ENCODE measurements at regions not wholly inside any gene's neighbourhood (a gene's known extent, or its start where the extent isn't known, plus 50 kb on each side); places are given as distances from the start of the nearest gene placed in this dataset.

GRCh38 chr16:8187782-8188372 lies 402.4 kb downstream of the TMEM114 start:
- TF ChIP-seq CTCF (conservative IDR thresholded peaks at IDR 0.05; ENCODE audit: low read length) (no peak), EZH2phosphoT487 (IDR thresholded peaks at IDR 0.05; ENCODE audit: borderline replicate concordance, low read depth, low read length) (no peak)
- intact Hi-C loops (cut with micrococcal nuclease; ENCODE audit: unreplicated experiment), result no loop called here
- Histone ChIP-seq H2AFZ (ENCODE audit: low read length) (no peak overlapping the region), H4K20me1 (ENCODE audit: insufficient read depth, low read length) (no peaks in the 10 kb centered on the region), H3K4me3 (ENCODE audit: low read depth, low read length, poor library complexity, severe bottlenecking) (no peak overlapping the region), H3K4me1 (ENCODE audit: insufficient read depth, low read length, poor library complexity, severe bottlenecking) (no peaks in the 10 kb centered on the region), H3K36me3 (ENCODE audit: insufficient read depth, low read length) (no peaks in the 10 kb centered on the region), H3K9me2 (ENCODE audit: insufficient read depth, low read length) (no peaks in the 10 kb centered on the region), H3K9me3 (ENCODE audit: low read length) (no peaks in the 10 kb centered on the region), H3K79me2 (ENCODE audit: insufficient read depth, low read depth, low read length) (no peaks in the 10 kb centered on the region), H3K27ac (ENCODE audit: low read depth, low read length, poor library complexity, severe bottlenecking) (no peak overlapping the region), H3K4me2 (ENCODE audit: low read length) (no peak overlapping the region)
- no TSS peak for BruUV-seq (replicated peaks)
- ChIA-PET POLR2A (no interaction called here), CTCF (ENCODE audit: unreplicated experiment) (no interaction called here)
- DNase-seq (ENCODE audit: low spot score), result no peak

- Histone ChIP-seq H3K9me3 (ENCODE audit: low read length) (no peaks in the 10 kb centered on the region), H3K79me2 (ENCODE audit: insufficient read depth, low read depth, low read length) (no peaks in the 10 kb centered on the region), H3K9me2 (ENCODE audit: insufficient read depth, low read length) (no peaks in the 10 kb centered on the region), H3K36me3 (ENCODE audit: insufficient read depth, low read length) (no peaks in the 10 kb centered on the region), H4K20me1 (ENCODE audit: insufficient read depth, low read length) (no peaks in the 10 kb centered on the region), H3K4me1 (ENCODE audit: insufficient read depth, low read length, poor library complexity, severe bottlenecking) (no peaks in the 10 kb centered on the region), H2AFZ (ENCODE audit: low read length) (no peak overlapping the region), H3K4me2 (ENCODE audit: low read length) (no peak overlapping the region), H3K4me3 (ENCODE audit: low read depth, low read length, poor library complexity, severe bottlenecking) (no peak overlapping the region), H3K27ac (ENCODE audit: low read depth, low read length, poor library complexity, severe bottlenecking) (no peak overlapping the region)
- no peak for DNase-seq (ENCODE audit: low spot score)
- intact Hi-C loops (cut with micrococcal nuclease; ENCODE audit: unreplicated experiment), result no loop called here
- TF ChIP-seq CTCF (conservative IDR thresholded peaks at IDR 0.05; ENCODE audit: low read length) (no peak), EZH2phosphoT487 (IDR thresholded peaks at IDR 0.05; ENCODE audit: borderline replicate concordance, low read depth, low read length) (no peak)
- CTCF ChIA-PET (ENCODE audit: unreplicated experiment), result no interaction called here
- BruUV-seq (replicated peaks), result no TSS peak
- POLR2A ChIA-PET, result no interaction called here
Measured at GRCh38 chr16:8184854-8185253, 405.5 kb downstream of the TMEM114 start.

- BruUV-seq (replicated peaks), result no TSS peak
- Histone ChIP-seq H3K36me3 (ENCODE audit: insufficient read depth, low read length) (no peaks in the 10 kb centered on the region), H2AFZ (ENCODE audit: low read length) (no peak overlapping the region), H3K4me1 (ENCODE audit: insufficient read depth, low read length, poor library complexity, severe bottlenecking) (no peaks in the 10 kb centered on the region), H3K9me3 (ENCODE audit: low read length) (no peaks in the 10 kb centered on the region), H3K4me3 (ENCODE audit: low read depth, low read length, poor library complexity, severe bottlenecking) (no peak overlapping the region), H3K9me2 (ENCODE audit: insufficient read depth, low read length) (no peaks in the 10 kb centered on the region), H3K4me2 (ENCODE audit: low read length) (no peak overlapping the region), H3K27ac (ENCODE audit: low read depth, low read length, poor library complexity, severe bottlenecking) (no peak overlapping the region), H3K79me2 (ENCODE audit: insufficient read depth, low read depth, low read length) (no peaks in the 10 kb centered on the region), H4K20me1 (ENCODE audit: insufficient read depth, low read length) (no peaks in the 10 kb centered on the region)
- TF ChIP-seq EZH2phosphoT487 (IDR thresholded peaks at IDR 0.05; ENCODE audit: borderline replicate concordance, low read depth, low read length) (no peak), CTCF (conservative IDR thresholded peaks at IDR 0.05; ENCODE audit: low read length) (no peak)
- CTCF ChIA-PET (ENCODE audit: unreplicated experiment), result no interaction called here
- POLR2A ChIA-PET, result interaction anchor here (0.6 to 0.7 kb wide), 2 partner anchors 302 to 389 kb away, joined by 4 to 5 read pairs; no protein-coding TSS in a partner anchor
- intact Hi-C loops (cut with micrococcal nuclease; ENCODE audit: unreplicated experiment), result no loop called here
- DNase-seq (ENCODE audit: low spot score), result no peak
Measured at GRCh38 chr16:8183176-8184099, 406.9 kb downstream of the TMEM114 start.

Measured in OCI-LY7 (cell line).